GM12878 (cell line): ENCODE measurements at regions not wholly inside any gene's neighbourhood (a gene's known extent, or its start where the extent isn't known, plus 50 kb on each side); places are given as distances from the start of the nearest gene placed in this dataset.

Experiments
- CTCF ChIP-seq, 3 experiments: IDR thresholded peaks in 2 of 3; conservative IDR thresholded peaks in 1 of 3; 2 replicates each; pipeline ENCODE4 v1.5.1; 2011; ENCODE audit warnings: low read depth in 3 of 3, low read length in 3 of 3, mild to moderate bottlenecking in 3 of 3, control low read depth in 2 of 3, moderate library complexity in 2 of 3, inconsistent platforms in 1 of 3, mixed read lengths in 1 of 3; ENCODE audit not compliant: control insufficient read depth in 2 of 3, insufficient read depth in 1 of 3; ENCODE audit errors: extremely low read depth in 1 of 3
- PKNOX1 ChIP-seq: fragments of 450-650 bp; IDR thresholded peaks from 2 replicates; pipeline ENCODE4 v1.6.1; 2016; ENCODE audit warnings: mild to moderate bottlenecking
- POLR2A ChIP-seq: IDR thresholded peaks from 2 replicates; pipeline ENCODE4 v1.6.1; 2011; ENCODE audit warnings: low read depth, mild to moderate bottlenecking, low read length
- POLR2AphosphoS5 ChIP-seq: IDR thresholded peaks from 2 replicates; pipeline ENCODE4 v1.6.1; 2011; ENCODE audit warnings: mild to moderate bottlenecking, low read length, inconsistent platforms
- RCOR1 ChIP-seq: conservative IDR thresholded peaks from 2 replicates; pipeline ENCODE4 v1.6.1; 2012; ENCODE audit warnings: low read depth, low read length, improper control_type of control experiment
- SMC3 ChIP-seq: IDR thresholded peaks from 2 replicates; pipeline ENCODE4 v1.6.1; 2011; ENCODE audit warnings: low read length, improper control_type of control experiment, borderline replicate concordance

GRCh38 chr13:94950303-94950702, 238.0 kb upstream of the SOX21 start:
- TF ChIP-seq RCOR1, result no peak
- TF ChIP-seq PKNOX1, result no peak
- no peak for TF ChIP-seq CTCF (IDR thresholded peaks at IDR 0.05 in 2 of 3, conservative IDR thresholded peaks at IDR 0.05 in 1 of 3; ENCODE audit: control insufficient read depth in 2 of 3, extremely low read depth in 1 of 3, insufficient read depth in 1 of 3, low read depth in 3 of 3, low read length in 3 of 3)
- no peak for TF ChIP-seq POLR2A
- TF ChIP-seq POLR2AphosphoS5, result no peak
- TF ChIP-seq SMC3, result no peak
